ENCODE measurements at regions not wholly inside any gene's neighbourhood (a gene's known extent, or its start where the extent isn't known, plus 50 kb on each side); places are given as distances from the start of the nearest gene placed in this dataset.

- no peak for TF ChIP-seq CTCF (conservative IDR thresholded peaks at IDR 0.05; ENCODE audit: low read depth, low read length)
- TF ChIP-seq EZH2phosphoT487 (IDR thresholded peaks at IDR 0.05; ENCODE audit: borderline replicate concordance, low read length): no peak
- TF ChIP-seq EZH2 (IDR thresholded peaks at IDR 0.05; ENCODE audit: low read length, unreplicated experiment): no peak
Measured at GRCh38 chr14:35985474-35986218, 159.5 kb downstream of the BRMS1L start.
